ENCODE measurements at regions not wholly inside any gene's neighbourhood (a gene's known extent, or its start where the extent isn't known, plus 50 kb on each side); places are given as distances from the start of the nearest gene placed in this dataset.

- DNase-seq: no peak
- Mint-ChIP-seq H3K9me3 (no peaks in the 10 kb centered on the region), H3K36me3 (no peaks in the 10 kb centered on the region), H3K27me3 (no peaks in the 10 kb centered on the region), H3K4me1 (no peaks in the 10 kb centered on the region), H3K27ac (no peak overlapping the region), H3K4me3 (no peak overlapping the region)
- CTCF ChIA-PET: interaction anchor here (1.1 kb wide), 1 partner anchor 15 kb away, joined by 4 read pairs; no protein-coding TSS in a partner anchor
Observed at GRCh38 chr6:51365566-51365965, 546.9 kb downstream of the TFAP2B start.

GRCh38 chr6:51369485-51369884 lies 550.8 kb downstream of the TFAP2B start:
- Mint-ChIP-seq H3K4me3 (no peak overlapping the region), H3K27ac (no peak overlapping the region), H3K36me3 (no peaks in the 10 kb centered on the region), H3K9me3 (no peaks in the 10 kb centered on the region), H3K4me1 (no peaks in the 10 kb centered on the region), H3K27me3 (no peaks in the 10 kb centered on the region)
- CTCF ChIA-PET: no interaction called here
- DNase-seq: no peak

- H3K4me1 Mint-ChIP-seq: no peaks in the 10 kb centered on the region
- DNase-seq: no peak
- no peak overlapping the region for H3K27ac Mint-ChIP-seq
- H3K36me3 Mint-ChIP-seq: no peaks in the 10 kb centered on the region
- no peaks in the 10 kb centered on the region for H3K9me3 Mint-ChIP-seq
- H3K27me3 Mint-ChIP-seq: no peaks in the 10 kb centered on the region
- H3K4me3 Mint-ChIP-seq: no peak overlapping the region
- CTCF ChIA-PET: no interaction called here
Observed at GRCh38 chr6:51382847-51383246, 564.2 kb downstream of the TFAP2B start.

- no peak overlapping the region for H3K4me3 Mint-ChIP-seq
- no peaks in the 10 kb centered on the region for H3K27me3 Mint-ChIP-seq
- no peaks in the 10 kb centered on the region for H3K36me3 Mint-ChIP-seq
- DNase-seq: no peak
- H3K27ac Mint-ChIP-seq: no peak overlapping the region
- CTCF ChIA-PET: no interaction called here
- H3K4me1 Mint-ChIP-seq: no peaks in the 10 kb centered on the region
- no peaks in the 10 kb centered on the region for H3K9me3 Mint-ChIP-seq
Observed at GRCh38 chr6:51384736-51385135, 566.1 kb downstream of the TFAP2B start.

GRCh38 chr6:51386347-51386836 lies 567.7 kb downstream of the TFAP2B start:
- CTCF ChIA-PET: interaction anchor here (0.9 kb wide), 1 partner anchor 11 kb away, joined by 4 read pairs; no protein-coding TSS in a partner anchor
- no peak for DNase-seq
- Mint-ChIP-seq H3K27me3 (no peaks in the 10 kb centered on the region), H3K36me3 (no peaks in the 10 kb centered on the region), H3K9me3 (no peaks in the 10 kb centered on the region), H3K4me1 (no peaks in the 10 kb centered on the region), H3K4me3 (no peak overlapping the region), H3K27ac (no peak overlapping the region)

GRCh38 chr6:51387907-51388306 lies 569.2 kb downstream of the TFAP2B start:
- no peak overlapping the region for H3K4me3 Mint-ChIP-seq
- DNase-seq: no peak
- H3K27ac Mint-ChIP-seq: no peak overlapping the region
- H3K27me3 Mint-ChIP-seq: no peaks in the 10 kb centered on the region
- H3K4me1 Mint-ChIP-seq: no peaks in the 10 kb centered on the region
- H3K9me3 Mint-ChIP-seq: no peaks in the 10 kb centered on the region
- CTCF ChIA-PET: no interaction called here
- H3K36me3 Mint-ChIP-seq: no peaks in the 10 kb centered on the region

GRCh38 chr6:51394061-51394460 lies 575.4 kb downstream of the TFAP2B start:
- H3K27ac Mint-ChIP-seq: no peak overlapping the region
- H3K4me3 Mint-ChIP-seq: no peak overlapping the region
- no peaks in the 10 kb centered on the region for H3K27me3 Mint-ChIP-seq
- no peaks in the 10 kb centered on the region for H3K9me3 Mint-ChIP-seq
- DNase-seq: no peak
- no peaks in the 10 kb centered on the region for H3K4me1 Mint-ChIP-seq
- CTCF ChIA-PET: no interaction called here
- H3K36me3 Mint-ChIP-seq: no peaks in the 10 kb centered on the region

- no peak overlapping the region for H3K27ac Mint-ChIP-seq
- H3K4me1 Mint-ChIP-seq: no peaks in the 10 kb centered on the region
- DNase-seq: no peak
- CTCF ChIA-PET: no interaction called here
- H3K27me3 Mint-ChIP-seq: no peaks in the 10 kb centered on the region
- no peaks in the 10 kb centered on the region for H3K36me3 Mint-ChIP-seq
- no peak overlapping the region for H3K4me3 Mint-ChIP-seq
- no peaks in the 10 kb centered on the region for H3K9me3 Mint-ChIP-seq
Observed at GRCh38 chr6:51396583-51396982, 577.9 kb downstream of the TFAP2B start.

- H3K27me3 Mint-ChIP-seq: no peaks in the 10 kb centered on the region
- no peak overlapping the region for H3K27ac Mint-ChIP-seq
- H3K4me3 Mint-ChIP-seq: no peak overlapping the region
- peaks cover 3% of the 10 kb centered on the region for H3K9me3 Mint-ChIP-seq
- H3K4me1 Mint-ChIP-seq: no peaks in the 10 kb centered on the region
- CTCF ChIA-PET: no interaction called here
- DNase-seq: no peak
- no peaks in the 10 kb centered on the region for H3K36me3 Mint-ChIP-seq
Observed at GRCh38 chr6:51398064-51398705, 579.5 kb downstream of the TFAP2B start.

GRCh38 chr6:51398793-51399192 lies 580.1 kb downstream of the TFAP2B start:
- H3K9me3 Mint-ChIP-seq: peaks cover 3% of the 10 kb centered on the region
- H3K27ac Mint-ChIP-seq: no peak overlapping the region
- no peaks in the 10 kb centered on the region for H3K27me3 Mint-ChIP-seq
- CTCF ChIA-PET: no interaction called here
- H3K4me1 Mint-ChIP-seq: no peaks in the 10 kb centered on the region
- no peaks in the 10 kb centered on the region for H3K36me3 Mint-ChIP-seq
- H3K4me3 Mint-ChIP-seq: no peak overlapping the region
- no peak for DNase-seq

GRCh38 chr6:51410453-51410852 lies 591.8 kb downstream of the TFAP2B start:
- Mint-ChIP-seq H3K27me3 (no peaks in the 10 kb centered on the region), H3K27ac (no peak overlapping the region), H3K36me3 (no peaks in the 10 kb centered on the region), H3K9me3 (peaks cover 1% of the 10 kb centered on the region), H3K4me3 (no peak overlapping the region), H3K4me1 (no peaks in the 10 kb centered on the region)
- DNase-seq: no peak
- CTCF ChIA-PET: no interaction called here

GRCh38 chr6:51411496-51412125 lies 592.9 kb downstream of the TFAP2B start:
- Mint-ChIP-seq H3K27me3 (no peaks in the 10 kb centered on the region), H3K4me1 (no peaks in the 10 kb centered on the region), H3K36me3 (no peaks in the 10 kb centered on the region), H3K4me3 (no peak overlapping the region), H3K27ac (no peak overlapping the region), H3K9me3 (peaks cover under 1% of the 10 kb centered on the region)
- no peak for DNase-seq
- CTCF ChIA-PET: no interaction called here

GRCh38 chr6:51414361-51414760 lies 595.7 kb downstream of the TFAP2B start:
- H3K4me3 Mint-ChIP-seq: no peak overlapping the region
- H3K27ac Mint-ChIP-seq: no peak overlapping the region
- no peaks in the 10 kb centered on the region for H3K4me1 Mint-ChIP-seq
- CTCF ChIA-PET: no interaction called here
- no peaks in the 10 kb centered on the region for H3K36me3 Mint-ChIP-seq
- no peaks in the 10 kb centered on the region for H3K27me3 Mint-ChIP-seq
- no peak for DNase-seq
- no peaks in the 10 kb centered on the region for H3K9me3 Mint-ChIP-seq

- Mint-ChIP-seq H3K4me3 (no peak overlapping the region), H3K27me3 (no peaks in the 10 kb centered on the region)
Observed at GRCh38 chr6:51415501-51415900, 596.8 kb downstream of the TFAP2B start.

GRCh38 chr6:51429017-51429712 lies 610.5 kb downstream of the TFAP2B start:
- CTCF ChIA-PET: no interaction called here
- Mint-ChIP-seq H3K27ac (no peak overlapping the region), H3K9me3 (peaks cover 2% of the 10 kb centered on the region), H3K27me3 (no peaks in the 10 kb centered on the region), H3K36me3 (no peaks in the 10 kb centered on the region), H3K4me1 (no peaks in the 10 kb centered on the region), H3K4me3 (no peak overlapping the region)
- DNase-seq: no peak

More at GRCh38 chr6:51415501-51415900, 596.8 kb downstream of the TFAP2B start:
- H3K36me3 Mint-ChIP-seq: no peaks in the 10 kb centered on the region
- H3K9me3 Mint-ChIP-seq: no peaks in the 10 kb centered on the region
- CTCF ChIA-PET: no interaction called here
- H3K4me1 Mint-ChIP-seq: no peaks in the 10 kb centered on the region
- DNase-seq: no peak
- H3K27ac Mint-ChIP-seq: no peak overlapping the region
